ENCODE measurements at regions not wholly inside any gene's neighbourhood (a gene's known extent, or its start where the extent isn't known, plus 50 kb on each side); places are given as distances from the start of the nearest gene placed in this dataset.

GRCh38 chr5:129244478-129244877 is 149.9 kb downstream of the ISOC1 start:
- TF ChIP-seq POLR2A (IDR thresholded peaks at IDR 0.05): no peak
- TF ChIP-seq CTCF (IDR thresholded peaks at IDR 0.05): no peak
